NCI-H2029 (cell line): ENCODE measurements at regions not wholly inside any gene's neighbourhood (a gene's known extent, or its start where the extent isn't known, plus 50 kb on each side); places are given as distances from the start of the nearest gene placed in this dataset.
A peak's percentile ranks its signal among the peaks of the same experiment; 100 is the strongest.

Experiments used
- DNase-seq: peaks from one replicate; lab custom pipeline; 2025; lab: John Stamatoyannopoulos, UW

- no peak for DNase-seq
Measured at GRCh38 chr7:31284106-31284505, 56.4 kb downstream of the NEUROD6 start.

GRCh38 chr7:31271641-31272405 lies 68.7 kb downstream of the NEUROD6 start:
- no peak for DNase-seq

GRCh38 chr7:31267486-31267885 lies 73.0 kb downstream of the NEUROD6 start:
- DNase-seq: no peak

- DNase-seq: no peak
Measured at GRCh38 chr7:31263338-31263737, 77.2 kb downstream of the NEUROD6 start.

- DNase-seq: no peak
Measured at GRCh38 chr7:31261341-31261740, 79.2 kb downstream of the NEUROD6 start.

- no peak for DNase-seq
Measured at GRCh38 chr7:31260851-31261250, 79.7 kb downstream of the NEUROD6 start.

- DNase-seq: no peak
Measured at GRCh38 chr7:31258391-31258790, 82.1 kb downstream of the NEUROD6 start.

GRCh38 chr7:31256506-31256905 lies 84.0 kb downstream of the NEUROD6 start:
- DNase-seq: no peak

- no peak for DNase-seq
Measured at GRCh38 chr7:31254926-31255325, 85.6 kb downstream of the NEUROD6 start.

- no peak for DNase-seq
Measured at GRCh38 chr7:31253532-31253931, 87.0 kb downstream of the NEUROD6 start.

GRCh38 chr7:31251441-31251840 lies 89.1 kb downstream of the NEUROD6 start:
- DNase-seq: no peak

GRCh38 chr7:31249671-31250070 lies 90.9 kb downstream of the NEUROD6 start:
- no peak for DNase-seq

- DNase-seq: no peak
Measured at GRCh38 chr7:31236868-31237267, 103.7 kb downstream of the NEUROD6 start.

- DNase-seq: no peak
Measured at GRCh38 chr7:31234836-31235605, 105.5 kb downstream of the NEUROD6 start.

GRCh38 chr7:31228957-31229356 lies 111.6 kb downstream of the NEUROD6 start:
- no peak for DNase-seq

- no peak for DNase-seq
Measured at GRCh38 chr7:31214751-31215150, 125.8 kb downstream of the NEUROD6 start.

GRCh38 chr7:31211281-31211680 lies 129.2 kb downstream of the NEUROD6 start:
- no peak for DNase-seq

- DNase-seq: no peak
Measured at GRCh38 chr7:31204071-31204470, 136.5 kb downstream of the NEUROD6 start.

GRCh38 chr7:31203551-31203950 lies 137.0 kb downstream of the NEUROD6 start:
- DNase-seq: no peak

GRCh38 chr7:31202801-31203200 lies 137.7 kb downstream of the NEUROD6 start:
- no peak for DNase-seq

- DNase-seq: peak; percentile 70
Measured at GRCh38 chr7:31192986-31193385, 140.9 kb downstream of the ADCYAP1R1 start.

- DNase-seq: no peak
Measured at GRCh38 chr7:31190906-31191305, 138.8 kb downstream of the ADCYAP1R1 start.

- DNase-seq: no peak
Measured at GRCh38 chr7:31186202-31186601, 134.1 kb downstream of the ADCYAP1R1 start.
